Suprapubic skin (tissue), 3 donors: ENCODE measurements at regions not wholly inside any gene's neighbourhood (a gene's known extent, or its start where the extent isn't known, plus 50 kb on each side); places are given as distances from the start of the nearest gene placed in this dataset.

ENCODE experiments used
- CTCF ChIP-seq, 2 donors: fragments of 200-600 bp in 1 of 2; fragments of 450-650 bp in 1 of 2; sonication (generic) in 1 of 2; IDR thresholded peaks; one replicate each; pipeline ENCODE4 v1.5.1; 2016 to 2019; ENCODE audit warnings: antibody characterized with exemption in 2 of 2, mild to moderate bottlenecking in 1 of 2, moderate library complexity in 1 of 2
- POLR2A ChIP-seq, 2 donors: fragments of 450-650 bp; IDR thresholded peaks; one replicate each; pipeline ENCODE4 v1.6.1; 2017; ENCODE audit warnings: antibody characterized with exemption in 2 of 2, mild to moderate bottlenecking in 2 of 2, moderate library complexity in 2 of 2

GRCh38 chr7:53485354-53485753 is 449.9 kb downstream of the POM121L12 start:
- TF ChIP-seq CTCF (IDR thresholded peaks at IDR 0.05) (no peak), POLR2A (IDR thresholded peaks at IDR 0.05) (no peak)
